ENCODE measurements at regions not wholly inside any gene's neighbourhood (a gene's known extent, or its start where the extent isn't known, plus 50 kb on each side); places are given as distances from the start of the nearest gene placed in this dataset.

DNA sequence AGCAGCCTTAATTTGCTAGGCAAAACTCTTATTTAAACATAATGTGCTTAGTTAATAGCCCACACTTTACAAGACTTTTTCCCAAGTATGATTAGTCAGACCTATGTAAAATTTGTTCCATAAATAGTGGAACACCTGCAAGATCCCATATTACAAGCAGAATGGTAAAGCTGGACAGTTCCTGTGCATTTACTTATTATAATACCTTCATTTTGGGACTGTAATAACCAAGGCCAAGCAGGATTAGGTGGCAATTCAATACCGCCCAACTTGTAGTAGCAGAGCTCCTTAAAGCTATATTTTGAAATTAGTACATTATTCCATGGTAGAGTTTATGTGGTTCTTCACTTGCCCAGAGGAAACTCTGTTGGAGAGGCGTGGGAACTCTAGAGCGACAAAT is 431.5 kb upstream of the MMADHC start:
- no TSS peak for BruUV-seq (replicated peaks)
- ChIA-PET CTCF (no interaction called here), POLR2A (no interaction called here)
- intact Hi-C loops (cut with micrococcal nuclease) (no loop called here), dilution Hi-C loops (cut with MboI; ENCODE audit: extremely low pct_ligation_motif_present, low sequenced_read_pairs) (no loop called here)
- TF ChIP-seq MAX (IDR thresholded peaks at IDR 0.05; ENCODE audit: insufficient read depth, insufficient read length) (no peak), FOS (IDR thresholded peaks at IDR 0.05; ENCODE audit: borderline replicate concordance, insufficient read depth, low read length) (no peak), EZH2 (IDR thresholded peaks at IDR 0.05; ENCODE audit: borderline replicate concordance, low read depth, low read length, severe bottlenecking) (no peak), POLR2AphosphoS5 (IDR thresholded peaks at IDR 0.05; ENCODE audit: insufficient read depth, low read depth, low read length) (no peak), MYC (IDR thresholded peaks at IDR 0.05; ENCODE audit: low read depth, low read length) (no peak), POLR2A (IDR thresholded peaks at IDR 0.05; ENCODE audit: low read depth, low read length) (no peak), GATA2 (IDR thresholded peaks at IDR 0.05; ENCODE audit: insufficient read depth, insufficient read length, low read depth, low read length) (no peak), JUN (IDR thresholded peaks at IDR 0.05; ENCODE audit: borderline replicate concordance, insufficient read depth, insufficient read length, low read depth) (no peak)
- TF ChIP-seq, protein P1, sequence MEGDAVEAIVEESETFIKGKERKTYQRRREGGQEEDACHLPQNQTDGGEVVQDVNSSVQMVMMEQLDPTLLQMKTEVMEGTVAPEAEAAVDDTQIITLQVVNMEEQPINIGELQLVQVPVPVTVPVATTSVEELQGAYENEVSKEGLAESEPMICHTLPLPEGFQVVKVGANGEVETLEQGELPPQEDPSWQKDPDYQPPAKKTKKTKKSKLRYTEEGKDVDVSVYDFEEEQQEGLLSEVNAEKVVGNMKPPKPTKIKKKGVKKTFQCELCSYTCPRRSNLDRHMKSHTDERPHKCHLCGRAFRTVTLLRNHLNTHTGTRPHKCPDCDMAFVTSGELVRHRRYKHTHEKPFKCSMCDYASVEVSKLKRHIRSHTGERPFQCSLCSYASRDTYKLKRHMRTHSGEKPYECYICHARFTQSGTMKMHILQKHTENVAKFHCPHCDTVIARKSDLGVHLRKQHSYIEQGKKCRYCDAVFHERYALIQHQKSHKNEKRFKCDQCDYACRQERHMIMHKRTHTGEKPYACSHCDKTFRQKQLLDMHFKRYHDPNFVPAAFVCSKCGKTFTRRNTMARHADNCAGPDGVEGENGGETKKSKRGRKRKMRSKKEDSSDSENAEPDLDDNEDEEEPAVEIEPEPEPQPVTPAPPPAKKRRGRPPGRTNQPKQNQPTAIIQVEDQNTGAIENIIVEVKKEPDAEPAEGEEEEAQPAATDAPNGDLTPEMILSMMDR (IDR thresholded peaks at IDR 0.05; ENCODE audit: extremely low read depth in 1 of 2, insufficient read depth in 1 of 2, low read depth in 1 of 2, low read length in 2 of 2) = no peak
- H3K27me3 ChIP-seq (ENCODE audit: control insufficient read depth in 2 of 2, insufficient read depth in 2 of 2, low read length in 2 of 2) = no peaks in the 10 kb centered on the region
- no peaks in the 10 kb centered on the region for H3K36me3 ChIP-seq (ENCODE audit: control insufficient read depth in 2 of 2, extremely low read depth in 1 of 2, insufficient read depth in 2 of 2, low read length in 2 of 2)
- no peak overlapping the region for H2AFZ ChIP-seq (ENCODE audit: low read depth, low read length)
- no peaks in the 10 kb centered on the region for H4K20me1 ChIP-seq (replicated peaks; ENCODE audit: control insufficient read depth, extremely low read depth, insufficient read depth, low read length)
- no peaks in the 10 kb centered on the region for H3K9me3 ChIP-seq (replicated peaks; ENCODE audit: control insufficient read depth, insufficient read depth, low read length)
- no peak overlapping the region for H3K4me3 ChIP-seq (replicated peaks in 1 of 3; ENCODE audit: insufficient read depth in 1 of 3, low read depth in 1 of 3, low read length in 3 of 3)
- DNase-seq (ENCODE audit: low read depth, low spot score) (no peak), FAIRE-seq (no peak)
- no peaks in the 10 kb centered on the region for H3K9me1 ChIP-seq (replicated peaks; ENCODE audit: control insufficient read depth, extremely low read depth, insufficient read depth, low read length)
- no peak overlapping the region for H3K9ac ChIP-seq (replicated peaks; ENCODE audit: extremely low read depth, insufficient read depth, low read length)
- H3K4me2 ChIP-seq (ENCODE audit: insufficient read depth, low read length) = no peak overlapping the region
- no peaks in the 10 kb centered on the region for H3K4me1 ChIP-seq (ENCODE audit: control insufficient read depth, extremely low read depth, insufficient read depth, low read length)
- no peaks in the 10 kb centered on the region for H3K79me2 ChIP-seq (ENCODE audit: control insufficient read depth, insufficient read depth, low read length)
- H3K27ac ChIP-seq (ENCODE audit: insufficient read depth, low read depth, low read length) = no peak overlapping the region
